GM20000 (cell line): ENCODE measurements at regions not wholly inside any gene's neighbourhood (a gene's known extent, or its start where the extent isn't known, plus 50 kb on each side); places are given as distances from the start of the nearest gene placed in this dataset.

Experiments
- DNase-seq: peaks from one replicate; pipeline ENCODE4 v3.0.0; 2012; ENCODE audit warnings: low spot score
- CTCF ChIP-seq: IDR thresholded peaks from 2 replicates; pipeline ENCODE4 v1.5.1; 2012; ENCODE audit warnings: mild to moderate bottlenecking, control low read depth; ENCODE audit errors: extremely low read depth, missing control alignments

DNA sequence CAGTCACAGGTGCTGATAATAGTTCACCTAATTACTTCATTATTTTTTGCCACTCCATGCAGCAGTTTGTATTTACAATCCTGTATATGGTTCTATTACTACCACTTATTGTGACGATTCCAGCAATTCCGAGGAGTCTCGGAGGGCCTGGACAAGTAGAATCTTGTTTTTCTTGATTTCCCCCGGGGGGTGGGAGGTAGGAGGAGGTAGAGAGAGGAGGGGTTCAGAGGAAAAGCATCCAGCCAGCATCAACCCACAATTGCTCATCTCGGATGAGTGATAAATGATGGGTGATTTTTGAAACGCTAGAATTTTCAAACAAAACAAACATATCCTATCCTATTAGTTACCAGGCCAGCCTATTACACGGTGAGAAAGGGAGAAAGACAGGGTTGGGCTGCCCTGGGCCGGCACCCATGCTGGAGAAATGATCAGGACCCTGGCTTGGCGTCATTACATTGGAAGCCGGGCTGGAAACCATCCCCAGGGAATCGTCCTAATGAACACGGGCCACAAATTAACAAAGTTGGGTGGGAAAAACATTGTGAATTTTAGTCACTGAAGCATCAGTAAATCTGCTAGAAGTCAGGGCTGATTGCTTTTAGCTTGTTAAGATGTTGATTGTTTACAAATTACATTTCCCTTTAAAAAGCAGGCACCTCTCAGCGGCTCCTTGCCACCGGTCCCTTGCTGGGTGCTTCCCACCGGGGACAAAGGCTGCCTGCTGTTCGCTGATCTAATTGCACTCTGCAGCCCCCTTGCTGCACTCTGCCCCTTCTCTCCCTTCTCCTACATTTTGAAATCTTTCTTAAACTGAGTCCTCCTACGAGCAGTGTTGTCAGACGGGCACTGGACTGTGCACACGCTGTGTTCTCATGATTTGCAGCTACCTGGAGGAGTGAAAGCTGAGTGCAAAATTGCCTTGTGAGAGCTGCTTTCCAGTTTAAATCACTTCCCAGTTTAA, 95.5 kb downstream of the FAM204A start:
- TF ChIP-seq CTCF = no peak
- DNase-seq = no peak

GRCh38 chr10:118243907-118244306, 98.2 kb downstream of the FAM204A start:
- TF ChIP-seq CTCF = no peak
- no peak for DNase-seq

- TF ChIP-seq CTCF = peak; percentile 95
- DNase-seq = peak; percentile 45
These were observed 100.6 kb downstream of the FAM204A start for GRCh38 chr10:118241229-118242137.

GRCh38 chr10:118239236-118239630, 102.9 kb downstream of the FAM204A start:
- DNase-seq = no peak
- TF ChIP-seq CTCF = no peak

DNA sequence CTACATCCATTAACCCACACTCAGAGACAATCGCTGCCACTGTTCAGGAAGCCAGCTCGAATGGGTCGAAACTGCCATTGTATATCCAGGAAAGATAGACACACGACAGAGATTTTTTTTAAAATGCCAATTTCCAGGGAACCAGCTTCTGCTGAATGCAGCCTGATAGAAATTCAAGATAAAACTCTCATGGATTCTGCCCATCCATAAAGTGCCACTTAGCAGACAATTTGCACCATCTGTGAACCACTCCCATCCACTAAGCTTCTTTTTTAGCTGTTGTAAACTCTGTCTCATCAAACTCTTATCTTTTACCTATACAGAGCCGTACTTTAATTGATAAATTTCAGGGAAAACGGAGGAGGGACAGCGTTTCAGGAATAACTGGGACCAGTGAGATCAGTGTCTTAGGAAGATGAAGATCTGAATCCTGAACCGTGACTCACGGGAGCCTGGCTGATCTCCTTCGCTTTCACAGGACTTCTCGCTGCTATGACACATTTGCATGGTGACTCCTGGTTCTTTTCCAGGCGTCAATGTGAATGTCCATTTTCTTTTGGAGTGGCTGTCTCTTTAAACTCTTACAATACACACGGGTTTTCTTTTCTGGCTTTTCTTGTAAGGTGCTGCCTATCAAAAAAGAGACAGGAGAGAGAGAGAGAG, 103.4 kb downstream of the FAM204A start:
- no peak for DNase-seq
- TF ChIP-seq CTCF = no peak

DNA sequence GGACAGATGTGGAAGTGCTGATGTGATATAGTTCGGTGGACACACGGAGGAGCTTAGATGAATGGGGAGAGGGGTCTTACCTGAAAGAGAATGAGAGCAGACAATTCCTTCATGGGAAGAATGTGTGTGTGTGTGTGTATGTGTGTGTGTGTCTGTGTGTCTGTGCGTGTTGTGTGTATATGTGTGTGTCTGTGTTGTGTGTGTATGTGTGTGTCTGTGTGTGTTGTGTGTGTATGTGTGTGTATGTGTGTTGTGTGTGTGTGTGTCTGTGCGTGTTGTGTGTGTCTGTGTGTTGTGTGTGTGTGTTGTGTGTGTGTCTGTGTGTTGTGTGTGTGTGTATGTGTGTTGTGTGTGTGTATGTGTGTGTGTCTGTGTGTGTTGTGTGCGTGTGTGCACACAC, 104.2 kb downstream of the FAM204A start:
- TF ChIP-seq CTCF = no peak
- no peak for DNase-seq
